ENCODE measurements at regions not wholly inside any gene's neighbourhood (a gene's known extent, or its start where the extent isn't known, plus 50 kb on each side); places are given as distances from the start of the nearest gene placed in this dataset.

- TF ChIP-seq CTCF (IDR thresholded peaks at IDR 0.05) (no peak), POLR2A (IDR thresholded peaks at IDR 0.05) (no peak)
These were observed 190.5 kb downstream of the SH3BGRL start for GRCh38 chrX:81392396-81392795.
